ENCODE measurements at regions not wholly inside any gene's neighbourhood (a gene's known extent, or its start where the extent isn't known, plus 50 kb on each side); places are given as distances from the start of the nearest gene placed in this dataset.
"Not testable (repeated sequence)": the region's sequence is repeated elsewhere in the genome, so short reads cannot be mapped to it uniquely, and the experiment has no call there.

DNA sequence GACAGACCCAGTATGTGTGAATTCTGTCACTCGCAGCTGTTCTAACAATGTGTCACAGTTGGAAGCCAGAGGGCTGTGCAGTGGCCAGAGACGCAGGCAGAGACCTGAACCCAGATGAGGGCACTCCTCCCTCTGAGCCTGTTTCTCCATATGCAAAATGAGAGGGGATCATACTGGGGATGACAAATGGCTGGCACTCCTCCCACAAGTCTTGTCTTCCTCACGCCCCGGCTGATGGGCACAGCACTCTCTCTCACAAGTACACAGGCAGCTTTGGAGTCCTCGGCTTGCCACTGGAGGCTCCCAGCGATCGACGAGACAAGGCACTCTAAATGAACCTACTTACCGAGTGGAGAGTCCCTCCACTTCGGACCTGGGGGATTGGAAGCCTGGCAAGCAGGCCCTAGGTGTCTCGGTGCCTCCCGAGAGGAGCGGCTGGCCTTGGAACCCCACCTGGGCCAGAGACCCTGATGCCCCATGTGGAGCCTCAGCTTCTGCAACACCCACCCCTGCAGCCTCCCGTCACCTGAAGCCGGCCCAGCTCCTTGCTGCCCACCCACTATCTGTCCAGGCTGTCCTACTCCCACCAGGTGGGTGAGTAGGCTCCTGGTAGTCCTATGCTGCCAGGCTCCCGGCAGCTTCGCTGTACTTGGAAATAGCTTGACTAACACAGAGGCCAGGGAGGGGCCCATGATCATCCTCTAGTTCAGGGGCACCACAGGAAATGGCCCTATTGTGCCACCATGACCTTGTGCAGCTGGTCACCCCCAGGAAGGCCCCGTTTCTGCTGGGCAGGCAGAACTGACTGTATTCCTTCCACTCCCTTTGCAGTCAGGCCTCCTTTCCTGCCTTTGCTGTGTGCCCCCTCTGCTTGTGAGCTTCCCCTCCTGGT is 65.0 kb upstream of the IQSEC1 start:
- 62 to 73% methylated on average over 18 of the region's 18 CpGs for WGBS, 2 donors
- H3K9ac ChIP-seq (ENCODE audit: insufficient read depth in 1 of 2, low read length in 2 of 2), result no peak overlapping the region
- no peaks in the 10 kb centered on the region for H3K4me1 ChIP-seq (ENCODE audit: control insufficient read depth in 5 of 5, insufficient read depth in 5 of 5, low read length in 5 of 5)
- ATAC-seq (ENCODE audit: insufficient read depth, low FRiP score) (no peak), DNase-seq (no peak)
- H3K36me3 ChIP-seq (ENCODE audit: control insufficient read depth in 4 of 4, insufficient read depth in 4 of 4, low read length in 4 of 4), result no peaks in the 10 kb centered on the region
- H3K27ac ChIP-seq (ENCODE audit: low read depth in 1 of 2, low read length in 1 of 2), result no peak overlapping the region
- TF ChIP-seq, protein P1, sequence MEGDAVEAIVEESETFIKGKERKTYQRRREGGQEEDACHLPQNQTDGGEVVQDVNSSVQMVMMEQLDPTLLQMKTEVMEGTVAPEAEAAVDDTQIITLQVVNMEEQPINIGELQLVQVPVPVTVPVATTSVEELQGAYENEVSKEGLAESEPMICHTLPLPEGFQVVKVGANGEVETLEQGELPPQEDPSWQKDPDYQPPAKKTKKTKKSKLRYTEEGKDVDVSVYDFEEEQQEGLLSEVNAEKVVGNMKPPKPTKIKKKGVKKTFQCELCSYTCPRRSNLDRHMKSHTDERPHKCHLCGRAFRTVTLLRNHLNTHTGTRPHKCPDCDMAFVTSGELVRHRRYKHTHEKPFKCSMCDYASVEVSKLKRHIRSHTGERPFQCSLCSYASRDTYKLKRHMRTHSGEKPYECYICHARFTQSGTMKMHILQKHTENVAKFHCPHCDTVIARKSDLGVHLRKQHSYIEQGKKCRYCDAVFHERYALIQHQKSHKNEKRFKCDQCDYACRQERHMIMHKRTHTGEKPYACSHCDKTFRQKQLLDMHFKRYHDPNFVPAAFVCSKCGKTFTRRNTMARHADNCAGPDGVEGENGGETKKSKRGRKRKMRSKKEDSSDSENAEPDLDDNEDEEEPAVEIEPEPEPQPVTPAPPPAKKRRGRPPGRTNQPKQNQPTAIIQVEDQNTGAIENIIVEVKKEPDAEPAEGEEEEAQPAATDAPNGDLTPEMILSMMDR (IDR thresholded peaks at IDR 0.05; ENCODE audit: control extremely low read depth, extremely low read depth), result no peak
- peaks cover 0 to under 1% (median 0%) of the 10 kb centered on the region in 4 donors for H3K9me3 ChIP-seq (ENCODE audit: control insufficient read depth in 4 of 4, insufficient read depth in 3 of 4, low read length in 3 of 4)
- peaks cover 0 to 2% (median 0%) of the 10 kb centered on the region in 3 donors for H3K27me3 ChIP-seq (ENCODE audit: control insufficient read depth in 3 of 3, insufficient read depth in 3 of 3, low read length in 2 of 3)
- no peak overlapping the region for H3K4me3 ChIP-seq

DNA sequence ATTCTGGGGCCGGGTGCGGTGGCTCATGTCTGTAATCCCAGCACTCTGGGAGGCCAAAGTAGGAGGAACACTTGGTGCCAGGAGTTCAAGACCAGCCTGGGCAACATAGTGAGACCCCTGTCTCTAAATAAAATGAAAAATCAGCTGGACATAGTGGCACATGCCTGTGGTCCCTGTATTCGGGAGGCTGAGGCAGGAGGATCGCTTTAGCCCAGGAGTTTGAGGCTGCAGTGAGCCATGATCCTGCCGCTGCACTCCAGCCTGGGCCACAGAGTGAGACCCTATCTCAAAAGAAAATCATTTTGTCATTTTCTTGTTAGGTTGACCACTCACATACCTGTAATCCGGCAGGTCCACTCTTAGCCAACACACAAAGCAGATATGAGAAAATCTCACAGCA is 63.6 kb upstream of the IQSEC1 start:
- not testable (repeated sequence) for H3K27me3 ChIP-seq (ENCODE audit: control insufficient read depth in 3 of 3, insufficient read depth in 3 of 3, low read length in 2 of 3); DNase-seq; H3K9ac ChIP-seq (ENCODE audit: insufficient read depth in 1 of 2, low read length in 2 of 2); H3K4me3 ChIP-seq; H3K4me1 ChIP-seq (ENCODE audit: control insufficient read depth in 5 of 5, insufficient read depth in 5 of 5, low read length in 5 of 5); H3K27ac ChIP-seq (ENCODE audit: low read depth in 1 of 2, low read length in 1 of 2); H3K9me3 ChIP-seq (ENCODE audit: control insufficient read depth in 4 of 4, insufficient read depth in 3 of 4, low read length in 3 of 4); ATAC-seq (ENCODE audit: insufficient read depth, low FRiP score); H3K36me3 ChIP-seq (ENCODE audit: control insufficient read depth in 4 of 4, insufficient read depth in 4 of 4, low read length in 4 of 4)
- 93 to 95% methylated on average over 6 of the region's 6 CpGs for WGBS, 2 donors

DNA sequence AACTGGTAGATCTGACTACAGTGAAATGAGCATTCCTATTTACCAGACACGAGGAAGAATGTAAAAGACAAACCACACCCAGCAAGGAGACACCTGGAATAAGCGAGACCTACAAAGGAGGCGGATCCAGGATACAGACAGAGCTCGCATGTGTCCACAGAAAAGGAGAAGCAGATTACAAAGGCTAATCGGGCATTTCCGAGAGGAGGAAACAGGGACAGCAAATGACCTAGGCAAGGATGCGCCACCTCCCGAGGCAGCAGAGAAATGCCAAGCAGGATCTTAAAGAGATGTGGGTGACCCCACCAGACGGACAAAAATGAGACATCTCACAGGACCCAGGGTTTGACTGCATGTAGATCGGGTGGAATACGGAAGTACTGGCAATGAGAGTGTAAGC is 63.2 kb upstream of the IQSEC1 start:
- 71 to 80% methylated on average over 11 of the region's 11 CpGs for WGBS, 2 donors
- no peak for ATAC-seq (ENCODE audit: insufficient read depth, low FRiP score)
- no peak overlapping the region for H3K27ac ChIP-seq (ENCODE audit: low read depth in 1 of 2, low read length in 1 of 2)

DNA sequence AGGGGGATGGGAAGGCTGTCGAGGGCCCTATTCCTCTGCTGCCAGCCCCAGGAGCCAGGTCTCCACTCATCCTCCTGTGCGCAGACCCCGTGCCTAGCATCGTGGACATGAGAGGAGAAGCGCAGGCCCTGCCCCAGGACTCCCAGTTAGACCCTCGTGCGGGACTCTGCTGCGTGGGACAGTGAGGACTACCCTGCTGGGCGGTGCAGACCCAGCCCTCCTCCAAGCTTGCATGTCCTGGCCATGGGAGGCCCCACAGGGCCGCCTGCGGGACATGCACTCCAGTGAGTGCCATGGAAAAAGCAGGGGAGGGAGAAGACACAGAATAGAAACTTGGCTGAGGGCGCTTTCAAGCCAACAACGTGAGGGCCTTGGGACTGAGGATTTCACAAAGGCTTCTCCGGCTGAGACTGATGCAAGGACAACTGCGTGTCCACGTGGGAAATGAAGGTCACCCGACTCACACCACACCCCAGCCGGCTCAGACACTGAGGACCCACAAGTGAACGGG is 62.6 kb upstream of the IQSEC1 start:
- WGBS, 2 donors, result 79 to 85% methylated on average over 19 of the region's 19 CpGs
- peaks cover 0 to 2% (median 0%) of the 10 kb centered on the region in 3 donors for H3K27me3 ChIP-seq (ENCODE audit: control insufficient read depth in 3 of 3, insufficient read depth in 3 of 3, low read length in 2 of 3)
- no peaks in the 10 kb centered on the region for H3K36me3 ChIP-seq (ENCODE audit: control insufficient read depth in 4 of 4, insufficient read depth in 4 of 4, low read length in 4 of 4)
- H3K27ac ChIP-seq (ENCODE audit: low read depth in 1 of 2, low read length in 1 of 2), result no peak overlapping the region
- H3K4me1 ChIP-seq (ENCODE audit: control insufficient read depth in 5 of 5, insufficient read depth in 5 of 5, low read length in 5 of 5), result no peaks in the 10 kb centered on the region
- no peak overlapping the region for H3K4me3 ChIP-seq
- no peaks in the 10 kb centered on the region for H3K9me3 ChIP-seq (ENCODE audit: control insufficient read depth in 4 of 4, insufficient read depth in 3 of 4, low read length in 3 of 4)
- ATAC-seq (ENCODE audit: insufficient read depth, low FRiP score), result no peak
- H3K9ac ChIP-seq (ENCODE audit: insufficient read depth in 1 of 2, low read length in 2 of 2), result no peak overlapping the region
- no peak for DNase-seq
- TF ChIP-seq, protein P1 (IDR thresholded peaks at IDR 0.05; ENCODE audit: control extremely low read depth, extremely low read depth), result no peak

More for the DNA sequence above, 63.2 kb upstream of the IQSEC1 start:
- no peak overlapping the region for H3K9ac ChIP-seq (ENCODE audit: insufficient read depth in 1 of 2, low read length in 2 of 2)
- TF ChIP-seq, protein P1 (IDR thresholded peaks at IDR 0.05; ENCODE audit: control extremely low read depth, extremely low read depth), result no peak
- no peak for DNase-seq
- peaks cover 0 to 2% (median 0%) of the 10 kb centered on the region in 3 donors for H3K27me3 ChIP-seq (ENCODE audit: control insufficient read depth in 3 of 3, insufficient read depth in 3 of 3, low read length in 2 of 3)
- no peaks in the 10 kb centered on the region for H3K4me1 ChIP-seq (ENCODE audit: control insufficient read depth in 5 of 5, insufficient read depth in 5 of 5, low read length in 5 of 5)
- no peaks in the 10 kb centered on the region for H3K9me3 ChIP-seq (ENCODE audit: control insufficient read depth in 4 of 4, insufficient read depth in 3 of 4, low read length in 3 of 4)
- no peak overlapping the region for H3K4me3 ChIP-seq
- H3K36me3 ChIP-seq (ENCODE audit: control insufficient read depth in 4 of 4, insufficient read depth in 4 of 4, low read length in 4 of 4), result no peaks in the 10 kb centered on the region
